H9 (cell line): ENCODE measurements at regions not wholly inside any gene's neighbourhood (a gene's known extent, or its start where the extent isn't known, plus 50 kb on each side); places are given as distances from the start of the nearest gene placed in this dataset.

ENCODE experiments used
- DNase-seq: peaks from one replicate; pipeline ENCODE4 v3.0.0-alpha.2; 2017
- H2AFZ ChIP-seq: one replicate; pipeline ENCODE4 v1.6.1; 2013; ENCODE audit warnings: mild to moderate bottlenecking, low read length, control low read depth, moderate library complexity
- H2AK5ac ChIP-seq: 2 replicates; pipeline ENCODE4 v1.6.1; 2013; ENCODE audit warnings: low read length, control low read depth, mixed read lengths; ENCODE audit not compliant: insufficient read length
- H2BK120ac ChIP-seq: one replicate; pipeline ENCODE4 v1.6.1; 2013; ENCODE audit warnings: low read depth, mild to moderate bottlenecking, low read length, control low read depth, inconsistent platforms; ENCODE audit not compliant: poor library complexity, severe bottlenecking
- H2BK12ac ChIP-seq: 2 replicates; pipeline ENCODE4 v1.6.1; 2013; ENCODE audit warnings: low read length, control low read depth, mixed read lengths, low read depth; ENCODE audit not compliant: insufficient read length
- H2BK15ac ChIP-seq: 2 replicates; pipeline ENCODE4 v1.6.1; 2013; ENCODE audit warnings: low read depth, low read length, control low read depth
- H2BK20ac ChIP-seq: one replicate; pipeline ENCODE4 v1.6.1; 2013; ENCODE audit warnings: low read depth, mild to moderate bottlenecking, low read length, control low read depth, inconsistent platforms; ENCODE audit not compliant: poor library complexity, severe bottlenecking
- H2BK5ac ChIP-seq: 2 replicates; pipeline ENCODE4 v1.6.1; 2013; ENCODE audit warnings: low read length, control low read depth, mixed read lengths; ENCODE audit not compliant: insufficient read length
- H3K14ac ChIP-seq: 2 replicates; pipeline ENCODE4 v1.6.1; 2013; ENCODE audit warnings: low read length, control low read depth; ENCODE audit not compliant: insufficient read depth
- H3K18ac ChIP-seq: 2 replicates; pipeline ENCODE4 v1.6.1; 2013; ENCODE audit warnings: low read depth, mild to moderate bottlenecking, mixed read lengths, low read length, control low read depth; ENCODE audit not compliant: insufficient read length
- H3K23ac ChIP-seq: 2 replicates; pipeline ENCODE4 v1.6.1; 2013; ENCODE audit warnings: low read length, control low read depth, mixed read lengths, low read depth; ENCODE audit not compliant: insufficient read length
- H3K23me2 ChIP-seq: 2 replicates; pipeline ENCODE4 v1.6.1; 2013; ENCODE audit warnings: low read depth, mild to moderate bottlenecking, mixed read lengths, low read length, control low read depth; ENCODE audit not compliant: insufficient read length, poor library complexity, severe bottlenecking
- H3K27ac ChIP-seq: 2 replicates; pipeline ENCODE4 v1.5.1; 2013; ENCODE audit warnings: low read length, control low read depth, mixed read lengths, low read depth; ENCODE audit not compliant: insufficient read length
- H3K27me3 ChIP-seq: 2 replicates; pipeline ENCODE4 v1.6.1; 2013; ENCODE audit warnings: low read length, control low read depth, inconsistent platforms; ENCODE audit not compliant: insufficient read depth
- H3K4ac ChIP-seq: 2 replicates; pipeline ENCODE4 v1.6.1; 2013; ENCODE audit warnings: low read depth, mild to moderate bottlenecking, control low read depth, inconsistent platforms, low read length, moderate library complexity
- H3K4me1 ChIP-seq: 2 replicates; pipeline ENCODE4 v1.6.1; 2013; ENCODE audit warnings: low read length, control low read depth, inconsistent platforms; ENCODE audit not compliant: insufficient read depth
- H3K4me2 ChIP-seq: 2 replicates; pipeline ENCODE4 v1.6.1; 2013; ENCODE audit warnings: low read length, control low read depth, mixed read lengths; ENCODE audit not compliant: insufficient read length, insufficient read depth
- H3K56ac ChIP-seq: 2 replicates; pipeline ENCODE4 v1.6.1; 2013; ENCODE audit warnings: low read depth, mild to moderate bottlenecking, mixed read lengths, low read length, control low read depth; ENCODE audit not compliant: insufficient read length
- H3K79me1 ChIP-seq: 2 replicates; pipeline ENCODE4 v1.6.1; 2013; ENCODE audit warnings: low read depth, mild to moderate bottlenecking, moderate library complexity, low read length, control low read depth, inconsistent platforms; ENCODE audit not compliant: insufficient read depth, poor library complexity, severe bottlenecking
- H3K79me2 ChIP-seq: 2 replicates; pipeline ENCODE4 v1.6.1; 2013; ENCODE audit warnings: low read length, control low read depth, inconsistent platforms; ENCODE audit not compliant: insufficient read depth
- H3K9ac ChIP-seq: 2 replicates; pipeline ENCODE4 v1.6.1; 2013; ENCODE audit warnings: low read length, control low read depth, mixed read lengths; ENCODE audit not compliant: insufficient read length; ENCODE audit errors: extremely low read depth
- H3K9me3 ChIP-seq: one replicate; pipeline ENCODE4 v1.6.1; 2013; ENCODE audit warnings: low read depth, low read length, inconsistent platforms; ENCODE audit not compliant: control insufficient read depth
- H3T11ph ChIP-seq: one replicate; pipeline ENCODE4 v1.6.1; 2013; ENCODE audit warnings: mild to moderate bottlenecking, low read length, control low read depth, inconsistent platforms
- H4K20me1 ChIP-seq: one replicate; pipeline ENCODE4 v1.6.1; 2013; ENCODE audit not compliant: control insufficient read depth, insufficient read length, insufficient read depth
- H4K5ac ChIP-seq: 2 replicates; pipeline ENCODE4 v1.6.1; 2013; ENCODE audit warnings: low read depth, mild to moderate bottlenecking, mixed read lengths, low read length, control low read depth; ENCODE audit not compliant: insufficient read length
- H4K8ac ChIP-seq: replicated peaks from 2 replicates; pipeline ENCODE4 v1.6.1; 2013; ENCODE audit warnings: low read length, control low read depth, mixed read lengths, low read depth; ENCODE audit not compliant: insufficient read length
- H4K91ac ChIP-seq: 2 replicates; pipeline ENCODE4 v1.6.1; 2013; ENCODE audit warnings: low read depth, mild to moderate bottlenecking, moderate library complexity, mixed read lengths, low read length, control low read depth; ENCODE audit not compliant: insufficient read length
- H3K27ac Mint-ChIP-seq, 3 experiments: 2 replicates in 2 of 3; 3 replicates in 1 of 3; pipeline ENCODE4 v1.8.0; 2020 to 2021; ENCODE audit warnings: mixed read lengths in 3 of 3, mild to moderate bottlenecking in 1 of 3, moderate library complexity in 1 of 3
- H3K27me3 Mint-ChIP-seq: 2 replicates; pipeline ENCODE4 v1.8.0; 2021; ENCODE audit warnings: low read depth, mild to moderate bottlenecking, moderate library complexity, mixed read lengths
- H3K36me3 Mint-ChIP-seq, 3 experiments: 2 replicates in 2 of 3; 3 replicates in 1 of 3; pipeline ENCODE4 v1.8.0; 2020 to 2021; ENCODE audit warnings: low read depth in 3 of 3, mixed read lengths in 3 of 3; ENCODE audit not compliant: insufficient read depth in 1 of 3
- H3K4me1 Mint-ChIP-seq, 2 experiments: 2 replicates each; pipeline ENCODE4 v1.8.0; 2020; ENCODE audit warnings: mixed read lengths in 2 of 2
- H3K4me3 Mint-ChIP-seq, 2 experiments: 2 replicates in 1 of 2; 3 replicates in 1 of 2; pipeline ENCODE4 v1.8.0; 2020 to 2021; ENCODE audit warnings: mild to moderate bottlenecking in 2 of 2, mixed read lengths in 2 of 2, moderate library complexity in 1 of 2
- H3K9me3 Mint-ChIP-seq, 2 experiments: 2 replicates in 1 of 2; 3 replicates in 1 of 2; pipeline ENCODE4 v1.8.0; 2020; ENCODE audit warnings: mild to moderate bottlenecking in 2 of 2, mixed read lengths in 2 of 2, moderate library complexity in 1 of 2
- WGBS: extraction: QIAGEN DNeasy Blood & Tissue Kit; methylation state at CpG from one replicate; pipeline ENCODE4 v1.1.7; 2013; ENCODE audit warnings: missing lambda C conversion rate, low lambda C conversion rate, mixed read lengths; ENCODE audit not compliant: insufficient read length; ENCODE audit errors: extremely low coverage; 5-methylcytosine and 5-hydroxymethylcytosine counted together
- TF ChIP-seq, protein P1 (sequence below): fragments of 200-600 bp; sonication (generic); conservative IDR thresholded peaks from 3 replicates; pipeline ENCODE4 v1.8.0; 2021; ENCODE audit warnings: antibody characterized with exemption, mild to moderate bottlenecking

GRCh38 chr20:60624066-60624465 is 628.0 kb upstream of the CDH4 start:
- no peak overlapping the region for H2AK5ac ChIP-seq
- TF ChIP-seq, protein P1, sequence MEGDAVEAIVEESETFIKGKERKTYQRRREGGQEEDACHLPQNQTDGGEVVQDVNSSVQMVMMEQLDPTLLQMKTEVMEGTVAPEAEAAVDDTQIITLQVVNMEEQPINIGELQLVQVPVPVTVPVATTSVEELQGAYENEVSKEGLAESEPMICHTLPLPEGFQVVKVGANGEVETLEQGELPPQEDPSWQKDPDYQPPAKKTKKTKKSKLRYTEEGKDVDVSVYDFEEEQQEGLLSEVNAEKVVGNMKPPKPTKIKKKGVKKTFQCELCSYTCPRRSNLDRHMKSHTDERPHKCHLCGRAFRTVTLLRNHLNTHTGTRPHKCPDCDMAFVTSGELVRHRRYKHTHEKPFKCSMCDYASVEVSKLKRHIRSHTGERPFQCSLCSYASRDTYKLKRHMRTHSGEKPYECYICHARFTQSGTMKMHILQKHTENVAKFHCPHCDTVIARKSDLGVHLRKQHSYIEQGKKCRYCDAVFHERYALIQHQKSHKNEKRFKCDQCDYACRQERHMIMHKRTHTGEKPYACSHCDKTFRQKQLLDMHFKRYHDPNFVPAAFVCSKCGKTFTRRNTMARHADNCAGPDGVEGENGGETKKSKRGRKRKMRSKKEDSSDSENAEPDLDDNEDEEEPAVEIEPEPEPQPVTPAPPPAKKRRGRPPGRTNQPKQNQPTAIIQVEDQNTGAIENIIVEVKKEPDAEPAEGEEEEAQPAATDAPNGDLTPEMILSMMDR = no peak
- no peak for DNase-seq
- H2BK20ac ChIP-seq = no peak overlapping the region
- H2AFZ ChIP-seq = no peak overlapping the region
- no peak overlapping the region for H3K27ac Mint-ChIP-seq
- H3K4ac ChIP-seq = no peak overlapping the region
- H3K79me2 ChIP-seq = no peaks in the 10 kb centered on the region
- no peak overlapping the region for H3K23ac ChIP-seq
- no peaks in the 10 kb centered on the region for H3K4me1 ChIP-seq
- no peak overlapping the region for H3T11ph ChIP-seq
- H2BK5ac ChIP-seq = no peak overlapping the region
- no peak overlapping the region for H2BK12ac ChIP-seq
- H3K27ac ChIP-seq = no peak overlapping the region
- no peaks in the 10 kb centered on the region; a peak in 1 of 7 replicates for H3K36me3 Mint-ChIP-seq
- H3K9me3 Mint-ChIP-seq = peaks cover 0 to 4% of the 10 kb centered on the region in 2 experiments; a peak in 1 of 5 replicates
- H3K9me3 ChIP-seq = no peaks in the 10 kb centered on the region
- WGBS = no CpG with 5 or more reads among the region's 4 CpGs
- H3K79me1 ChIP-seq = no peaks in the 10 kb centered on the region
- no peak overlapping the region for H3K9ac ChIP-seq
- H2BK120ac ChIP-seq = no peak overlapping the region
- H4K91ac ChIP-seq = no peak overlapping the region
- H2BK15ac ChIP-seq = no peak overlapping the region
- H4K20me1 ChIP-seq = no peaks in the 10 kb centered on the region
- H3K27me3 ChIP-seq = no peaks in the 10 kb centered on the region
- no peak overlapping the region for H4K8ac ChIP-seq
- H3K18ac ChIP-seq = no peak overlapping the region
- H3K14ac ChIP-seq = no peak overlapping the region
- H3K4me2 ChIP-seq = no peak overlapping the region
- H3K4me1 Mint-ChIP-seq = no peaks in the 10 kb centered on the region
- no peak overlapping the region for H3K4me3 Mint-ChIP-seq
- H3K23me2 ChIP-seq = no peaks in the 10 kb centered on the region
- peaks cover 13% of the 10 kb centered on the region for H3K27me3 Mint-ChIP-seq
- no peak overlapping the region for H3K56ac ChIP-seq
- H4K5ac ChIP-seq = no peak overlapping the region
